Upper lobe of left lung (tissue), 6 donors: ENCODE measurements at regions not wholly inside any gene's neighbourhood (a gene's known extent, or its start where the extent isn't known, plus 50 kb on each side); places are given as distances from the start of the nearest gene placed in this dataset.
"Not testable (repeated sequence)": the region's sequence is repeated elsewhere in the genome, so short reads cannot be mapped to it uniquely, and the experiment has no call there.

Experiments used
- ATAC-seq, 2 donors: fragments of 200-7000 bp; cut with Tn5 transposase; one replicate each; pipeline ENCODE4 v1.9.1; 2022; ENCODE audit warnings: mild to moderate bottlenecking in 2 of 2, moderate library complexity in 2 of 2; ENCODE audit not compliant: low FRiP score in 2 of 2
- DNase-seq, 2 donors: peaks; one replicate each; pipeline ENCODE4 v3.0.0-alpha.2; 2019 to 2020
- H3K27ac ChIP-seq, 4 donors: fragments of 200-600 bp; sonication (generic); one replicate each; pipeline ENCODE4 v1.5.1; 2016 to 2019
- H3K27me3 ChIP-seq, 4 donors: fragments of 200-600 bp; sonication (generic); one replicate each; pipeline ENCODE4 v1.5.1; 2017 to 2019
- H3K36me3 ChIP-seq, 4 donors: fragments of 200-600 bp; sonication (generic); one replicate each; pipeline ENCODE4 v1.5.1; 2016 to 2019
- H3K4me1 ChIP-seq, 4 donors: fragments of 200-600 bp; sonication (generic); one replicate each; pipeline ENCODE4 v1.5.1; 2018 to 2019
- H3K4me3 ChIP-seq, 4 donors: fragments of 200-600 bp; sonication (generic); one replicate each; pipeline ENCODE4 v1.5.1; 2017 to 2019; ENCODE audit warnings: mild to moderate bottlenecking in 2 of 4, moderate library complexity in 1 of 4
- H3K9me3 ChIP-seq, 4 donors: fragments of 200-600 bp; sonication (generic); one replicate each; pipeline ENCODE4 v1.5.1; 2018 to 2019
- WGBS, 2 donors: methylation state at CpG; one replicate each; pipeline ENCODE4 v1.1.5; 2017 to 2018; 5-methylcytosine and 5-hydroxymethylcytosine counted together
- donor health status: DM: no; HTN: no; CAD: no; lungs with moderate emphysema.
- donor health status: DM: no; HTN: yes; CAD: no; lungs with severe emphysema.

DNA sequence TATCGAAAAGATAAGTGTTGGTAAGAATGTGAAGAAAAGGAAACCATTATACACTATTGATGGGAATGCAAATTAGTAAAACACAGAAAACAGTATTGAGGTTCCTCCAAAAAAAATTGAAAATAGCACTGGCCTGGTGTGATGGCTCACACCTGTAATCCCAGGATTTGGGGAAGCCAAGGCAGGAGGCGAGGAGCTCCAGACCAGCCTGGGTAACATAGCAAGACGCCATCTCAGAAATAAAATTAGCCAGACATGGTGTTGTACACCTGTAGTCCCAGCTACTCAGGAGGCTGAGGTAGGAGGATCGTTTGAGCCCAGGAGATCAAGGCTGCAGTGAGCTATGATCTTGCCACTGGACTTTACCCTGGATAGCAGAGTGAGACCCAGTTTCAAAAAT, 5303.4 kb upstream of the TPTE start:
- H3K4me1 ChIP-seq, H3K4me3 ChIP-seq, DNase-seq, H3K9me3 ChIP-seq, H3K27ac ChIP-seq, H3K36me3 ChIP-seq, H3K27me3 ChIP-seq, ATAC-seq: not testable (repeated sequence)
- WGBS, 2 donors = 26 to 41% methylated on average over 4 of the region's 4 CpGs

DNA sequence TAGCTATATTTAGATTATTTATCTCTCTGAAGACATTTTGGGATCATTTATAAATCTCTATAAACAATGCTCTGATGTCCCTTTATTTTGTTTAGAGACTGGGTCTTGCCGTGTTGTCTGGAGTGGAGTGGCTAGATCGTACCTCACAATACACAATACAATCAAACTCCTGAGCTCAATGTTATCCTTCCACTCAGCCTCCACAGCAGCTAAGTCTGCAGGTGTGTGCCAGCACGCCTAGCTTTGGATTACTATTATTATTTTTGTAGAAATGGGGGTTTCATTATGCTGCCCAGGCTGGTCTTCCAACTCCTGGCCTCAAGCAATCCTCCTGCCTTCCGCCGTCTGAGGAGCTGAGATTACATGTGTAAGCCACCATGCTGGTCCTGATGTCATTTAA, 5301.4 kb upstream of the TPTE start:
- H3K27ac ChIP-seq, H3K4me1 ChIP-seq, H3K9me3 ChIP-seq, H3K27me3 ChIP-seq, ATAC-seq, H3K36me3 ChIP-seq, DNase-seq, H3K4me3 ChIP-seq: not testable (repeated sequence)
- WGBS, 2 donors = 41 to 52% methylated on average over 5 of the region's 5 CpGs

DNA sequence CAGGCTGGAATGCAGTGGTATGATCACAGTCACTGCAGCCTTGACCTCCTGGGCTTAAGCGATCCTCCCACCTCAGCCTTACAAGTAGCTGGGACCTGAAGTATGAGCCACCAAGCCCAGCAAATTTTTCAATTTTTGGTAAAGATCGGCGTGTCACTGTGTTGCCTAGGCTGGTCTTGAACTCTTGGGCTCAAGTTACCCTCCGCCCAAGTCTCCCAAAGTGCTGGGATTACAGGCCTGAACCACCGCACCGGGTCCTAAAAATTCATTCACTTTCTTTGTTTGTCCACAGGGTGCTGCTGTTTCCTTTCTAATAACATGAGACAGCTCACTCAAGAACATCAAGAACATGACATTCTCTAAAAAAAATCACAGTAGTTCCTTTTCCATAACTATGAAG, 5300.9 kb upstream of the TPTE start:
- DNase-seq, H3K9me3 ChIP-seq, H3K27ac ChIP-seq, H3K36me3 ChIP-seq, H3K27me3 ChIP-seq, H3K4me1 ChIP-seq, H3K4me3 ChIP-seq, ATAC-seq: not testable (repeated sequence)
- 61 to 67% methylated on average over 6 of the region's 6 CpGs for WGBS, 2 donors

DNA sequence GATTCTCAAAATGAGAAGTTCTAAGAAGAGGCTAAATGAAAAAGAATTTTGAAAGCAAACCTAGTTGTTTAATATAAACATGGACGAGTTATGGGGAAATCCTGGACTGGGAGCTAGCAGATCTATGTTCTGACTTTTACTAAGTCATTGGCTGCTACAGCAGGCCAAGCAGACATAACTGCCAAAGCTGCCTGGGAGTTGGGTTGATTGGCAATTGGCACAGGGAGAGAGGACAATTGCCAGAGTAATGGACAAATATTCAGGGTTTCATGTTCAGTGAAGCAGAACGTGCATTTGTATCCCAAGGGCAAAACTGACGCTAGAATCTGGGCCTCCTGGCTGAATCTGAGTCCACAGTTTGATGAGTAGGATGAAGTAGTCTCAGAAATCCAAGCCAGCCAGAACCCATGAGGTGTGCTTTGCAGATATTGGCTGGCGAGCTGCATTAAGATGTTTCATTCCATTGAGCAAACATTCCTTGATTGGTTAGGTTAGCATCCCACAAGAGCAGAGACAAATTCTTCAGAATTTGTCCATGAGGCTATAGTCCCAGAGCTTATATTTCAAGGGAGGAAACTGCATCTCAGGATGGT, 5299.8 kb upstream of the TPTE start:
- H3K36me3 ChIP-seq, H3K27ac ChIP-seq, H3K4me1 ChIP-seq, H3K4me3 ChIP-seq, H3K9me3 ChIP-seq, H3K27me3 ChIP-seq, ATAC-seq, DNase-seq: not testable (repeated sequence)
- WGBS, 2 donors = 36 to 38% methylated on average over 4 of the region's 4 CpGs

DNA sequence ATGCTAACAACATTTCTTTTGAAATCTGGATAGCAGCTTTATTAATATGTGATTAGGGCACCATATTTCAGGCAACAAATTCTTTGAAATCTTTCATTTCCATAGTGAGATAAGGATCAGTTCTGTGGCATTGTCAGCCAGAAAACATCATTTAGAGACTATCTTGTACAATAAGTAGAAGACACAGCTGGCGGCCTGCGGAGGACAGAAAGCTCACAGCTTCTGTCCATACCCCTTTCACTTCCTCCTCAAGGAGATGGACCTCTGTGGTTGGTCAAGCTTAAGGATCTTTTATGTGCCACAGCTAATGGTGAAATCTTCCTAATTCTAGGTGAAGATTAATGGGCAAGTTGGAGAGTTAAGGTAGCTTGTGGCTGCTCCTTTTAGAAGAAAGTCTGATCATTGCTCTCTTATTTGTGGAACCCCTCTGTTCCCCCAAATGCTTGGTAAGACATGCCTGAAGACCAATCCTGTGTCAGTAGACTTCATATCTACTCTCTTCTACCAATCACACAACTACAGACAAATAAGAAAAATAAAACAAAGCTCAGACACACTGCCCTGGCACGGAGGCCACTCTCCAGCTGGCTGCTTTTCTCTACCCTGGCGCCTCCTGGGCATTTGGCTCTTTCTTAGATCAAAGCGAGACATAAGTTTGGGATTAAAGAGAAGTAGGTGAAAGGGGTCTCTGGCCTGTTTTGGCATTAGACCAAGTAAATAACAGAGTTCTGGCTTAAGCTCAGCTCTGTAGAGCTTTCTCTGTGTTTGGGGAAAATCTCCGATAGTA, 5298.2 kb upstream of the TPTE start:
- not testable (repeated sequence) for H3K4me1 ChIP-seq, H3K36me3 ChIP-seq, DNase-seq, H3K27me3 ChIP-seq, H3K4me3 ChIP-seq, H3K27ac ChIP-seq, ATAC-seq
- peaks cover 0 to 15% (median 0%) of the 10 kb centered on the region in 4 donors for H3K9me3 ChIP-seq
- 52 to 61% methylated on average over 6 of the region's 6 CpGs for WGBS, 2 donors

GRCh38 chr21:5224156-5224555, 5297.2 kb upstream of the TPTE start:
- not testable (repeated sequence) for H3K36me3 ChIP-seq, H3K4me1 ChIP-seq, H3K27ac ChIP-seq, ATAC-seq, H3K27me3 ChIP-seq, DNase-seq, H3K4me3 ChIP-seq
- H3K9me3 ChIP-seq = peaks cover 0 to 23% (median 0%) of the 10 kb centered on the region in 4 donors
- 67 to 72% methylated on average over 6 of the region's 6 CpGs for WGBS, 2 donors

- H3K27ac ChIP-seq, H3K36me3 ChIP-seq, H3K4me3 ChIP-seq, H3K4me1 ChIP-seq, DNase-seq, H3K27me3 ChIP-seq, ATAC-seq: not testable (repeated sequence)
- WGBS, 2 donors = 5 to 33% methylated on average over 1 of the region's 1 CpG
- peaks cover 0 to 25% (median 2%) of the 10 kb centered on the region in 4 donors for H3K9me3 ChIP-seq
These were observed 5294.1 kb upstream of the TPTE start for GRCh38 chr21:5227252-5227651.

- H3K9me3 ChIP-seq = peaks cover 0 to 30% (median 3%) of the 10 kb centered on the region in 4 donors
- not testable (repeated sequence) for ATAC-seq, H3K27ac ChIP-seq, H3K27me3 ChIP-seq, DNase-seq, H3K4me1 ChIP-seq, H3K4me3 ChIP-seq, H3K36me3 ChIP-seq
- WGBS, 2 donors = 76 to 77% methylated on average over 4 of the region's 4 CpGs
These were observed 5290.8 kb upstream of the TPTE start for GRCh38 chr21:5230561-5230960.

GRCh38 chr21:5231261-5231660, 5290.1 kb upstream of the TPTE start:
- not testable (repeated sequence) for ATAC-seq

GRCh38 chr21:5232176-5232958, 5289.0 kb upstream of the TPTE start:
- H3K36me3 ChIP-seq, H3K4me1 ChIP-seq, DNase-seq, H3K4me3 ChIP-seq, H3K27me3 ChIP-seq, H3K27ac ChIP-seq, ATAC-seq: not testable (repeated sequence)
- peaks cover 0 to 42% (median 3%) of the 10 kb centered on the region in 4 donors for H3K9me3 ChIP-seq
- 59 to 63% methylated on average over 7 of the region's 7 CpGs for WGBS, 2 donors

More at GRCh38 chr21:5231261-5231660, 5290.1 kb upstream of the TPTE start:
- not testable (repeated sequence) for H3K36me3 ChIP-seq, H3K4me3 ChIP-seq, H3K27me3 ChIP-seq, H3K27ac ChIP-seq, H3K4me1 ChIP-seq
- 71 to 72% methylated on average over 9 to 10 of the region's 10 CpGs for WGBS, 2 donors
- peak in 1 of 2 donors; percentile 85 for DNase-seq
- peaks cover 0 to 33% (median 3%) of the 10 kb centered on the region in 4 donors for H3K9me3 ChIP-seq

- ATAC-seq, H3K4me3 ChIP-seq, H3K27me3 ChIP-seq, H3K27ac ChIP-seq, H3K36me3 ChIP-seq, H3K4me1 ChIP-seq, DNase-seq: not testable (repeated sequence)
- WGBS, 2 donors = 53 to 63% methylated on average over 2 of the region's 2 CpGs
- peaks cover 0 to 29% (median 5%) of the 10 kb centered on the region in 4 donors for H3K9me3 ChIP-seq
These were observed 5285.6 kb upstream of the TPTE start for GRCh38 chr21:5235761-5236160.

DNA sequence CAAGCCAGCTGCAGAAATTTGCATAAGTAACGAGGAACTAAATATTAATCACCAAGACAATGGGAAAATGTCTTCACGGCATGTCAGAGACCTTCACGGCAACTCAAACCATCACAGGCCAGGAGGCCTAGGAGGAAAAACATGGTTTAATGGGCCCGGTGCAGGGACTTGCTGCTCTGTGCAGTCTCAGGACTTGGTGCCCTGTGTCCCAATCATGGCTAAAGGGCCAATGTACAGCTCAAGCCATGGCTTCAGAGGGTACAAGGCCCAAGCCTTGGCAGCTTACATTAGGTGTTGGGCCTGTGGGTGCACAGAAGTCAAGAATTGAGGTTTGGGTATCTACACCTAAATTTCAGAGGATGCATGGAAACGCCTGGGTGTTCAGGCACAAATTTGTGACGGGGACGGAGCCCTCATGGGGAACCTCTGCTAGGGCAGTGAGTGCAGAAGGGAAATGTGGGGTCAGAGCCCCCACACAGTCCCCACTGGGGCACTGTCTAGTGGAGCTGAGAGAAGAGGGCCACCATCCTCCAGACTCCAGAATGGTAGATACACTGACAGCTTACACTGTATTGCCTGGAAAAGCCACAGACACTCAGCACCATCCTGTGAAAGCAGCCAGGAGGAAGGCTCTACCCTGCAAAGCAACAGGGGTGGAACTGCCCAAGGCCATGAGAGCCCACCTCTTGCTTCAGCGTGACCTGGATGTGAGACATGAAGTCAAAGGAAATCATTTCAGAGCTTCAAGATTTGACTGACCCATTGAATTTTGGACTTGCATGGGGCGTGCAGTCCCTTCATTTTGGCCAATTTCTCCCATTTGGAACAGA, 5284.3 kb upstream of the TPTE start:
- 54 to 64% methylated on average over 9 of the region's 9 CpGs for WGBS, 2 donors
- H3K4me1 ChIP-seq, ATAC-seq, H3K27ac ChIP-seq, DNase-seq, H3K4me3 ChIP-seq, H3K27me3 ChIP-seq, H3K36me3 ChIP-seq: not testable (repeated sequence)
- peaks cover 0 to 22% (median 5%) of the 10 kb centered on the region in 4 donors for H3K9me3 ChIP-seq
